HCT116 (cell line): ENCODE measurements at regions not wholly inside any gene's neighbourhood (a gene's known extent, or its start where the extent isn't known, plus 50 kb on each side); places are given as distances from the start of the nearest gene placed in this dataset.
A peak's percentile ranks its signal among the peaks of the same experiment; 100 is the strongest.

Source experiments
- ATAC-seq: fragments of 200-7000 bp; cut with Tn5 transposase; 2 replicates; pipeline ENCODE4 v1.9.1; 2020; ENCODE audit warnings: mild to moderate bottlenecking, moderate library complexity
- BruUV-seq: library from RNA; stranded (reverse); fragments of 400-500 nt; replicated peaks from 2 replicates; lab custom pipeline; 2021; lab: Mats Ljungman, UMichigan
- CTCF ChIA-PET: fragments of 300-600 bp; sonication (Branson Sonifier 250); formaldehyde crosslinking; loops from one replicate; lab custom pipeline; 2021; ENCODE audit warnings: antibody characterized with exemption; lab: Charles Lee
- POLR2A ChIA-PET: fragments of 300-600, 350-600 bp; sonication (Branson Sonifier 250); formaldehyde crosslinking; loops from one replicate; lab custom pipeline; 2021; ENCODE audit warnings: antibody characterized with exemption; lab: Charles Lee
- RAD21 ChIA-PET, 2 experiments: fragments of 300-600 bp; sonication (Branson Sonifier 250); formaldehyde crosslinking; loops; one replicate each; lab custom pipeline; 2023; ENCODE audit warnings: low total read pairs in 2 of 2; ENCODE audit not compliant: uncharacterized antibody in 2 of 2, unreplicated experiment in 2 of 2, low non-redundant PET in 1 of 2; lab: Charles Lee
- DNase-seq: peaks from one replicate; pipeline ENCODE4 v3.0.0-alpha.2; 2010; ENCODE audit warnings: low read depth, low spot score
- H2AFZ ChIP-seq: fragments of 200-600 bp; shearing (Covaris generic), sonication (generic); 2 replicates; pipeline ENCODE4 v1.6.1; 2017; ENCODE audit warnings: low read depth, mixed run types, mixed read lengths, antibody characterized with exemption, low read length; ENCODE audit not compliant: poor library complexity, severe bottlenecking
- H3K27ac ChIP-seq: 2 replicates; pipeline ENCODE4 v1.5.1; 2012; ENCODE audit warnings: low read depth, low read length
- H3K27me3 ChIP-seq: fragments of 200-600 bp; sonication (generic); 2 replicates; pipeline ENCODE4 v1.6.1; 2016; ENCODE audit warnings: mixed run types, low read length, mixed read lengths; ENCODE audit not compliant: insufficient read depth
- H3K36me3 ChIP-seq, 2 experiments: fragments of 200-500 bp in 1 of 2; fragments of 200-600 bp in 1 of 2; sonication (Bioruptor generic) in 1 of 2; sonication (generic) in 1 of 2; 2 replicates each; pipeline versions ENCODE4 v1.5.1 to v1.6.1; 2014 to 2016; ENCODE audit warnings: low read length in 2 of 2, inconsistent platforms in 1 of 2, mixed read lengths in 1 of 2, mixed run types in 1 of 2; ENCODE audit not compliant: insufficient read depth in 2 of 2, control insufficient read depth in 1 of 2
- H3K4me1 ChIP-seq, 2 experiments: fragments of 200-600 bp in 1 of 2; sonication (generic) in 1 of 2; 2 replicates each; pipeline versions ENCODE4 v1.5.1 to v1.6.1; 2012 to 2017; ENCODE audit warnings: low read length in 2 of 2, inconsistent platforms in 1 of 2, mild to moderate bottlenecking in 1 of 2, mixed read lengths in 1 of 2, mixed run types in 1 of 2, moderate library complexity in 1 of 2; ENCODE audit not compliant: insufficient read depth in 2 of 2, control insufficient read depth in 1 of 2
- H3K4me2 ChIP-seq: fragments of 200-600 bp; sonication (generic); 2 replicates; pipeline ENCODE4 v1.6.1; 2017; ENCODE audit warnings: mixed run types, low read length, mixed read lengths
- H3K4me3 ChIP-seq, 2 experiments: fragments of 200-600 bp in 1 of 2; sonication (generic) in 1 of 2; replicated peaks in 1 of 2; 2 replicates each; pipeline ENCODE4 v1.5.1; 2011 to 2016; ENCODE audit warnings: low read length in 2 of 2, control low read depth in 1 of 2, low read depth in 1 of 2, mild to moderate bottlenecking in 1 of 2, mixed read lengths in 1 of 2, mixed run types in 1 of 2
- H3K79me2 ChIP-seq: fragments of 200-600 bp; sonication (generic); 2 replicates; pipeline ENCODE4 v1.6.1; 2017; ENCODE audit warnings: mild to moderate bottlenecking, mixed run types, low read length, moderate library complexity, mixed read lengths; ENCODE audit not compliant: insufficient read depth
- H3K9ac ChIP-seq: fragments of 200-600 bp; sonication (generic); 2 replicates; pipeline ENCODE4 v1.6.1; 2016; ENCODE audit warnings: low read length, mixed read lengths
- H3K9me2 ChIP-seq: fragments of 200-600 bp; sonication (generic), shearing (Covaris generic); 2 replicates; pipeline ENCODE4 v1.6.1; 2017; ENCODE audit warnings: mixed run types, mild to moderate bottlenecking, moderate library complexity; ENCODE audit not compliant: insufficient read depth
- H3K9me3 ChIP-seq, 2 experiments: fragments of 200-500 bp in 1 of 2; fragments of 200-600 bp in 1 of 2; sonication (Bioruptor generic) in 1 of 2; sonication (generic) in 1 of 2; 2 replicates each; pipeline ENCODE4 v1.6.1; 2014 to 2017; ENCODE audit warnings: low read length in 2 of 2, mixed read lengths in 2 of 2, inconsistent platforms in 1 of 2, low read depth in 1 of 2, mild to moderate bottlenecking in 1 of 2, mixed run types in 1 of 2, moderate library complexity in 1 of 2; ENCODE audit not compliant: control insufficient read depth in 1 of 2, insufficient read depth in 1 of 2
- H4K20me1 ChIP-seq: fragments of 200-600 bp; sonication (generic), shearing (Covaris generic); 2 replicates; pipeline ENCODE4 v1.6.1; 2017; ENCODE audit warnings: mixed run types, mild to moderate bottlenecking, moderate library complexity; ENCODE audit not compliant: insufficient read depth
- CEBPB ChIP-seq: IDR thresholded peaks from 2 replicates; pipeline ENCODE4 v1.6.1; 2012; ENCODE audit warnings: low read depth
- EGR1 ChIP-seq: IDR thresholded peaks from 2 replicates; pipeline ENCODE4 v1.6.1; 2012; ENCODE audit warnings: low read depth
- ELF1 ChIP-seq: IDR thresholded peaks from 2 replicates; pipeline ENCODE4 v1.6.1; 2012; ENCODE audit warnings: low read depth, borderline replicate concordance
- SIN3A ChIP-seq: IDR thresholded peaks from 2 replicates; pipeline ENCODE4 v1.6.1; 2012; ENCODE audit warnings: low read depth
- SP1 ChIP-seq: IDR thresholded peaks from 2 replicates; pipeline ENCODE4 v1.6.1; 2012; ENCODE audit warnings: low read depth
- TCF7L2 ChIP-seq: IDR thresholded peaks from 2 replicates; pipeline ENCODE4 v1.7.0; 2011; ENCODE audit warnings: borderline replicate concordance, inconsistent platforms; ENCODE audit not compliant: insufficient read depth, insufficient read length; ENCODE audit errors: extremely low read depth
- YY1 ChIP-seq: IDR thresholded peaks from 2 replicates; pipeline ENCODE4 v1.6.1; 2011; ENCODE audit warnings: low read length, low read depth, moderate library complexity, mild to moderate bottlenecking; ENCODE audit not compliant: insufficient replicate concordance; ENCODE audit errors: extremely low read depth
- ZFX ChIP-seq: fragments of 450-650 bp; IDR thresholded peaks from 2 replicates; pipeline ENCODE4 v1.6.1; 2017
- ZNF274 ChIP-seq: fragments of 200-500 bp; sonication (Bioruptor generic); IDR thresholded peaks from 2 replicates; pipeline ENCODE4 v1.6.1; 2014; ENCODE audit warnings: mild to moderate bottlenecking, low read depth, low read length, inconsistent platforms
- intact Hi-C: fragments of 100-400 bp; cut with micrococcal nuclease; formaldehyde crosslinking; loops from 2 replicates; pipeline ENCODE4 v1.10.0; 2022

DNA sequence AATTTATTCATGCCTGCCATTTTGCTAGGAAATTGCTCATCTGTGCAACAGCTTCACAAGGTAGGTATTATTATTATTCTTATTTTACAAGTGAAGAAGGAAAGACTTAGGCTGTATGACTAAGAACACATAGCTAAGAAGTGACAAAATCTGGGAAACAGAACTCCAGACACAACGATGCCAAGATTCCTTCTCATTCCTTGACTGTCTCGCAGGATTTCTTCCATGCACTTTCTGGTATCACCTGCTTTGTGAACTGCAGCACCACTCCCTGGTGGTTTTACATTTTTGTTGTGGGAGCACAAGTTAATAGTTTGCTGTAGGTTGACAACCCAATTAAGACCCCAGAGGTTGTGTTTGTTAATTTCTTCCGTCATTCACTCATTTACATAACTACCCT lies 188.5 kb downstream of the LACC1 start:
- Histone ChIP-seq H3K4me3 (no peak overlapping the region), H3K79me2 (no peaks in the 10 kb centered on the region), H3K4me1 (peaks cover 0 to 12% of the 10 kb centered on the region in 2 experiments; a peak in 2 of 4 replicates), H3K9me2 (no peaks in the 10 kb centered on the region), H3K9ac (no peak overlapping the region), H3K4me2 (peak overlapping the region; percentile 33; the same call in 1 of the 2 replicates), H4K20me1 (no peaks in the 10 kb centered on the region), H3K9me3 (peaks cover 0 to 4% of the 10 kb centered on the region in 2 experiments; a peak in 1 of 4 replicates), H3K27me3 (no peaks in the 10 kb centered on the region), H3K36me3 (no peaks in the 10 kb centered on the region), H3K27ac (no peak overlapping the region), H2AFZ (peak overlapping the region; percentile 65)
- RAD21 ChIA-PET = no interaction called here
- CTCF ChIA-PET = no interaction called here
- TF ChIP-seq ZNF274 (no peak), CEBPB (no peak), SP1 (no peak), ZFX (no peak), SIN3A (no peak)
- POLR2A ChIA-PET = no interaction called here
- no peak for DNase-seq
- no TSS peak for BruUV-seq
- no peak for ATAC-seq
- intact Hi-C loops = no loop called here

DNA sequence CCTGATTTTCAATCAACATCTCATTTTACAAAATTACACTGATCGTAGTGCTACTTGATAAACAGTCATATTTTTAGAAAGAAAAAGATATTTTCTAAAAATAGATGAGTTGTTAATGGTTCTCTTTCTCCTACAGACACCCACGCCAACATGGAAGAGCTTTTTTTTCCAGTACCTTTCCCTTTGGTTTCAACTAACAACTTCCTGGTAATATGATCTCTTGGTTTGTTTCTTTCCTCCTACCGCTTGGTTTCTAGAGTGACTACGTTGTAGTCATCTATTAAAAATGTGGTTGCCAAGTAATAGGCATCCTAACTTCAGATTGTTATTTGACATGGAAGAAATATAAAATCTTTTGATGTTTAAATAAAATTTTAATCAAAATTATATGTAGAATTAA lies 189.0 kb downstream of the LACC1 start:
- Histone ChIP-seq H2AFZ (peak overlapping the region; percentile 65), H3K79me2 (no peaks in the 10 kb centered on the region), H3K4me2 (peak overlapping the region; percentile 33; the same call in 1 of the 2 replicates), H3K9ac (no peak overlapping the region), H3K27ac (no peak overlapping the region), H3K4me3 (no peak overlapping the region), H3K9me2 (no peaks in the 10 kb centered on the region), H4K20me1 (no peaks in the 10 kb centered on the region), H3K9me3 (peaks cover 0 to 5% of the 10 kb centered on the region in 2 experiments; a peak in 1 of 4 replicates), H3K27me3 (no peaks in the 10 kb centered on the region), H3K4me1 (peaks cover 0 to 12% of the 10 kb centered on the region in 2 experiments; a peak in 2 of 4 replicates), H3K36me3 (no peaks in the 10 kb centered on the region)
- no TSS peak for BruUV-seq
- RAD21 ChIA-PET = no interaction called here
- TF ChIP-seq YY1 (no peak), EGR1 (0 out of 2 replicates have a peak, but pooled peaks have one; percentile 21), TCF7L2 (no peak), ELF1 (peak; percentile 38; the same call in 1 of the 2 replicates)
- POLR2A ChIA-PET = no interaction called here
- CTCF ChIA-PET = no interaction called here
- intact Hi-C loops = no loop called here
- DNase-seq (peak; percentile 13), ATAC-seq (no peak)
